Suprapubic skin (tissue), 4 donors: ENCODE measurements at regions not wholly inside any gene's neighbourhood (a gene's known extent, or its start where the extent isn't known, plus 50 kb on each side); places are given as distances from the start of the nearest gene placed in this dataset.

Experiments used
- CTCF ChIP-seq, 2 donors: fragments of 200-600 bp in 1 of 2; fragments of 450-650 bp in 1 of 2; sonication (generic) in 1 of 2; IDR thresholded peaks; one replicate each; pipeline ENCODE4 v1.5.1; 2016 to 2019; ENCODE audit warnings: antibody characterized with exemption in 2 of 2, mild to moderate bottlenecking in 1 of 2, moderate library complexity in 1 of 2
- EP300 ChIP-seq: sonication (generic); formaldehyde crosslinking; IDR thresholded peaks from one replicate; pipeline ENCODE4 v1.6.1; 2017; ENCODE audit warnings: antibody characterized with exemption
- POLR2A ChIP-seq, 2 donors: fragments of 450-650 bp; IDR thresholded peaks; one replicate each; pipeline ENCODE4 v1.6.1; 2017; ENCODE audit warnings: antibody characterized with exemption in 2 of 2, mild to moderate bottlenecking in 2 of 2, moderate library complexity in 2 of 2
- POLR2AphosphoS5 ChIP-seq, 3 donors: sonication (generic); formaldehyde crosslinking; IDR thresholded peaks; one replicate each; pipeline ENCODE4 v1.6.1; 2017; ENCODE audit warnings: antibody characterized with exemption in 3 of 3

GRCh38 chr6:169379495-169380070 is 125.9 kb upstream of the THBS2 start:
- no peak for TF ChIP-seq POLR2A (IDR thresholded peaks at IDR 0.05)
- no peak for TF ChIP-seq CTCF (IDR thresholded peaks at IDR 0.05)
- TF ChIP-seq POLR2AphosphoS5 (IDR thresholded peaks at IDR 0.05), result no peak
- TF ChIP-seq EP300, result no peak
